ENCODE measurements at regions not wholly inside any gene's neighbourhood (a gene's known extent, or its start where the extent isn't known, plus 50 kb on each side); places are given as distances from the start of the nearest gene placed in this dataset.

GRCh38 chr11:127259102-127259501 is 258.5 kb upstream of the KIRREL3 start:
- no peak overlapping the region for H3K4me3 ChIP-seq (ENCODE audit: low read depth, low read length)
- no peak for DNase-seq (ENCODE audit: low read depth)
- no peak for TF ChIP-seq CTCF (IDR thresholded peaks at IDR 0.05; ENCODE audit: insufficient read depth, low read length)

- DNase-seq (ENCODE audit: low read depth) = no peak
- no peak overlapping the region for H3K4me3 ChIP-seq (ENCODE audit: low read depth, low read length)
- no peak for TF ChIP-seq CTCF (IDR thresholded peaks at IDR 0.05; ENCODE audit: insufficient read depth, low read length)
These were observed 254.6 kb upstream of the KIRREL3 start for GRCh38 chr11:127255209-127255608.

- TF ChIP-seq CTCF (IDR thresholded peaks at IDR 0.05; ENCODE audit: insufficient read depth, low read length) = no peak
- H3K4me3 ChIP-seq (ENCODE audit: low read depth, low read length) = no peak overlapping the region
- no peak for DNase-seq (ENCODE audit: low read depth)
These were observed 251.8 kb upstream of the KIRREL3 start for GRCh38 chr11:127252321-127252720.

- TF ChIP-seq CTCF (IDR thresholded peaks at IDR 0.05; ENCODE audit: insufficient read depth, low read length) = no peak
- no peak for DNase-seq (ENCODE audit: low read depth)
- H3K4me3 ChIP-seq (ENCODE audit: low read depth, low read length) = no peak overlapping the region
These were observed 249.0 kb upstream of the KIRREL3 start for GRCh38 chr11:127249576-127249975.

GRCh38 chr11:127248476-127248875 is 247.9 kb upstream of the KIRREL3 start:
- TF ChIP-seq CTCF (IDR thresholded peaks at IDR 0.05; ENCODE audit: insufficient read depth, low read length) = no peak
- no peak overlapping the region for H3K4me3 ChIP-seq (ENCODE audit: low read depth, low read length)
- DNase-seq (ENCODE audit: low read depth) = no peak

- no peak for TF ChIP-seq CTCF (IDR thresholded peaks at IDR 0.05; ENCODE audit: insufficient read depth, low read length)
- H3K4me3 ChIP-seq (ENCODE audit: low read depth, low read length) = no peak overlapping the region
- DNase-seq (ENCODE audit: low read depth) = no peak
These were observed 246.8 kb upstream of the KIRREL3 start for GRCh38 chr11:127247261-127247851.

GRCh38 chr11:127242676-127243075 is 242.1 kb upstream of the KIRREL3 start:
- TF ChIP-seq CTCF (IDR thresholded peaks at IDR 0.05; ENCODE audit: insufficient read depth, low read length) = no peak
- no peak overlapping the region for H3K4me3 ChIP-seq (ENCODE audit: low read depth, low read length)
- no peak for DNase-seq (ENCODE audit: low read depth)

All from fibroblast of the aortic adventitia (primary cell).